MM.1S (cell line): ENCODE measurements at regions not wholly inside any gene's neighbourhood (a gene's known extent, or its start where the extent isn't known, plus 50 kb on each side); places are given as distances from the start of the nearest gene placed in this dataset.

Experiments
- DNase-seq: peaks from one replicate; pipeline ENCODE4 v3.0.0-alpha.2; 2015
- H2AFZ ChIP-seq: fragments of 300-600 bp; sonication (generic); 2 replicates; pipeline ENCODE4 v1.6.0; 2016; ENCODE audit warnings: antibody characterized with exemption, low read length
- H3F3A ChIP-seq: fragments of 300-600 bp; sonication (generic); 2 replicates; pipeline ENCODE4 v1.6.1; 2016; ENCODE audit warnings: mild to moderate bottlenecking, antibody characterized with exemption, low read length, moderate library complexity, mixed read lengths; ENCODE audit not compliant: insufficient read depth
- H3K27ac ChIP-seq: fragments of 300-600 bp; sonication (generic); 2 replicates; pipeline ENCODE4 v1.5.1; 2016; ENCODE audit warnings: mild to moderate bottlenecking, low read length
- H3K27me3 ChIP-seq: fragments of 300-600 bp; sonication (generic); replicated peaks from 2 replicates; pipeline ENCODE4 v1.6.0; 2016; ENCODE audit warnings: low read length; ENCODE audit not compliant: insufficient read depth
- H3K36me3 ChIP-seq: fragments of 300-600 bp; sonication (generic); replicated peaks from 2 replicates; pipeline ENCODE4 v1.6.1; 2016; ENCODE audit warnings: mild to moderate bottlenecking, low read length, mixed read lengths; ENCODE audit not compliant: insufficient read depth
- H3K4me1 ChIP-seq: fragments of 300-600 bp; sonication (generic); 2 replicates; pipeline ENCODE4 v1.6.1; 2016; ENCODE audit warnings: low read length, mixed read lengths
- H3K4me2 ChIP-seq: fragments of 300-600 bp; sonication (generic); 2 replicates; pipeline ENCODE4 v1.6.0; 2016; ENCODE audit warnings: low read depth, low read length
- H3K4me3 ChIP-seq: fragments of 300-600 bp; sonication (generic); 2 replicates; pipeline ENCODE4 v1.5.1; 2016; ENCODE audit warnings: low read length, mixed read lengths
- H3K79me2 ChIP-seq: fragments of 300-600 bp; sonication (generic); 2 replicates; pipeline ENCODE4 v1.6.1; 2016; ENCODE audit warnings: mixed run types, low read length, mixed read lengths
- H3K9ac ChIP-seq: fragments of 300-600 bp; sonication (generic); 2 replicates; pipeline ENCODE4 v1.6.1; 2016; ENCODE audit warnings: low read length, mixed read lengths
- H3K9me2 ChIP-seq: fragments of 300-600 bp; sonication (generic); replicated peaks from 2 replicates; pipeline ENCODE4 v1.6.1; 2016; ENCODE audit warnings: mild to moderate bottlenecking, low read length, mixed read lengths; ENCODE audit not compliant: insufficient read depth
- H3K9me3 ChIP-seq: fragments of 300-600 bp; sonication (generic); replicated peaks from 2 replicates; pipeline ENCODE4 v1.6.1; 2016; ENCODE audit warnings: mild to moderate bottlenecking, low read length, mixed read lengths; ENCODE audit not compliant: insufficient read depth
- H4K20me1 ChIP-seq: fragments of 300-600 bp; sonication (generic); 2 replicates; pipeline ENCODE4 v1.6.1; 2016; ENCODE audit warnings: mild to moderate bottlenecking, low read length, moderate library complexity, mixed read lengths; ENCODE audit not compliant: insufficient read depth
- CTCF ChIP-seq: fragments of 300-600 bp; sonication (generic); IDR thresholded peaks from 2 replicates; pipeline ENCODE4 v1.5.1; 2016; ENCODE audit warnings: antibody characterized with exemption, low read length, mixed read lengths
- EZH2 ChIP-seq: fragments of 300-600 bp; sonication (generic); optimal IDR thresholded peaks from 2 replicates; pipeline ENCODE3; 2017; ENCODE audit warnings: low read depth, mild to moderate bottlenecking, antibody characterized with exemption, low read length, mixed read lengths
- EZH2phosphoT487 ChIP-seq: fragments of 300-600 bp; sonication (generic); IDR thresholded peaks from 2 replicates; pipeline ENCODE4 v1.6.1; 2018; ENCODE audit warnings: antibody characterized with exemption, low read length

GRCh38 chr2:164142755-164143154 is 406.9 kb upstream of the FIGN start:
- Histone ChIP-seq H3K27me3 (no peaks in the 10 kb centered on the region), H3K9me2 (no peaks in the 10 kb centered on the region), H3K4me3 (no peak overlapping the region), H3F3A (peaks cover 14% of the 10 kb centered on the region), H3K9ac (no peak overlapping the region), H3K36me3 (no peaks in the 10 kb centered on the region), H3K4me1 (peaks cover 34% of the 10 kb centered on the region), H4K20me1 (no peaks in the 10 kb centered on the region), H3K4me2 (no peak overlapping the region), H3K9me3 (no peaks in the 10 kb centered on the region), H3K27ac (no peak overlapping the region), H3K79me2 (no peaks in the 10 kb centered on the region), H2AFZ (no peak overlapping the region)
- no peak for DNase-seq
- TF ChIP-seq EZH2: no peak
- no peak for TF ChIP-seq CTCF
- TF ChIP-seq EZH2phosphoT487: no peak

- Histone ChIP-seq H3K9me3 (no peaks in the 10 kb centered on the region), H3K27ac (no peak overlapping the region), H3K27me3 (no peaks in the 10 kb centered on the region), H3K79me2 (no peaks in the 10 kb centered on the region), H2AFZ (no peak overlapping the region), H4K20me1 (no peaks in the 10 kb centered on the region), H3K4me3 (no peak overlapping the region), H3K9me2 (no peaks in the 10 kb centered on the region), H3K9ac (no peak overlapping the region), H3K4me1 (peaks cover 28% of the 10 kb centered on the region), H3K4me2 (no peak overlapping the region), H3K36me3 (no peaks in the 10 kb centered on the region), H3F3A (peaks cover 14% of the 10 kb centered on the region)
- no peak for TF ChIP-seq EZH2
- no peak for TF ChIP-seq EZH2phosphoT487
- no peak for TF ChIP-seq CTCF
- DNase-seq: no peak
Observed at GRCh38 chr2:164141271-164141670, 405.5 kb upstream of the FIGN start.

- TF ChIP-seq EZH2phosphoT487: no peak
- no peak for TF ChIP-seq CTCF
- TF ChIP-seq EZH2: no peak
- Histone ChIP-seq H2AFZ (no peak overlapping the region), H3F3A (no peaks in the 10 kb centered on the region)
Observed at GRCh38 chr2:164138750-164139149, 402.9 kb upstream of the FIGN start.

GRCh38 chr2:164134336-164134735 is 398.5 kb upstream of the FIGN start:
- Histone ChIP-seq H3K27ac (no peak overlapping the region), H3K9ac (no peak overlapping the region), H3K36me3 (no peaks in the 10 kb centered on the region), H3K27me3 (no peaks in the 10 kb centered on the region), H3K9me3 (no peaks in the 10 kb centered on the region), H3K9me2 (no peaks in the 10 kb centered on the region), H3K4me2 (no peak overlapping the region), H3F3A (no peaks in the 10 kb centered on the region), H3K4me1 (peaks cover 17% of the 10 kb centered on the region), H4K20me1 (no peaks in the 10 kb centered on the region), H3K4me3 (no peak overlapping the region), H2AFZ (no peak overlapping the region), H3K79me2 (no peaks in the 10 kb centered on the region)
- TF ChIP-seq EZH2phosphoT487 (no peak), CTCF (no peak), EZH2 (no peak)
- no peak for DNase-seq

More at GRCh38 chr2:164138750-164139149, 402.9 kb upstream of the FIGN start:
- Histone ChIP-seq H3K36me3 (no peaks in the 10 kb centered on the region), H4K20me1 (no peaks in the 10 kb centered on the region), H3K4me3 (no peak overlapping the region), H3K9ac (no peak overlapping the region), H3K4me1 (peaks cover 13% of the 10 kb centered on the region), H3K9me3 (no peaks in the 10 kb centered on the region), H3K27me3 (no peaks in the 10 kb centered on the region), H3K27ac (no peak overlapping the region), H3K79me2 (no peaks in the 10 kb centered on the region), H3K9me2 (no peaks in the 10 kb centered on the region), H3K4me2 (peak overlapping the region; percentile 38; the same call in 1 of the 2 replicates)
- no peak for DNase-seq
